ENCODE measurements at regions not wholly inside any gene's neighbourhood (a gene's known extent, or its start where the extent isn't known, plus 50 kb on each side); places are given as distances from the start of the nearest gene placed in this dataset.

DNA sequence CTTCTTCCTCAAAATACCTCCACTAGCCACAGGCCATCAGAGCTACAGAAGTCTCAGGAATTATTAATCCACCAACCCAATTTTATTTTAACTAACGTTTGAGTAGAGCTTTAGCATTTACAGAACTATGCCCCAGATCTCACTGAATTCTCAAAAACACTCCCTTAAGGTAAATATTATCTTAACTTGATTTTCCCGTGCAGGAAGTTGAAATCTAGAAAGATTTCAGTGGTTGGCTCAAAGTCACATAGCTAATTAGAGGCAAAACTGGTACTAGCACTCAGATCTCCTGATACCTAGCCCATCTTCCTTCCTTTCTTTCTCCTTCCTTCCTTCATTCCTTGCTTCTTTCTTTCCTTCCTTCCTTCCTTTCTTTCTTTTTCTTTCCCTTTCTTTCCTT, 298.3 kb downstream of the ENC1 start:
- TF ChIP-seq POLR2A (IDR thresholded peaks at IDR 0.05), result no peak
- TF ChIP-seq, protein P1, sequence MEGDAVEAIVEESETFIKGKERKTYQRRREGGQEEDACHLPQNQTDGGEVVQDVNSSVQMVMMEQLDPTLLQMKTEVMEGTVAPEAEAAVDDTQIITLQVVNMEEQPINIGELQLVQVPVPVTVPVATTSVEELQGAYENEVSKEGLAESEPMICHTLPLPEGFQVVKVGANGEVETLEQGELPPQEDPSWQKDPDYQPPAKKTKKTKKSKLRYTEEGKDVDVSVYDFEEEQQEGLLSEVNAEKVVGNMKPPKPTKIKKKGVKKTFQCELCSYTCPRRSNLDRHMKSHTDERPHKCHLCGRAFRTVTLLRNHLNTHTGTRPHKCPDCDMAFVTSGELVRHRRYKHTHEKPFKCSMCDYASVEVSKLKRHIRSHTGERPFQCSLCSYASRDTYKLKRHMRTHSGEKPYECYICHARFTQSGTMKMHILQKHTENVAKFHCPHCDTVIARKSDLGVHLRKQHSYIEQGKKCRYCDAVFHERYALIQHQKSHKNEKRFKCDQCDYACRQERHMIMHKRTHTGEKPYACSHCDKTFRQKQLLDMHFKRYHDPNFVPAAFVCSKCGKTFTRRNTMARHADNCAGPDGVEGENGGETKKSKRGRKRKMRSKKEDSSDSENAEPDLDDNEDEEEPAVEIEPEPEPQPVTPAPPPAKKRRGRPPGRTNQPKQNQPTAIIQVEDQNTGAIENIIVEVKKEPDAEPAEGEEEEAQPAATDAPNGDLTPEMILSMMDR (IDR thresholded peaks at IDR 0.05), result no peak
- TF ChIP-seq EP300 (IDR thresholded peaks at IDR 0.05), result no peak
- no peak for TF ChIP-seq POLR2AphosphoS5 (IDR thresholded peaks at IDR 0.05)
